GM23338 (cell line): ENCODE measurements at regions not wholly inside any gene's neighbourhood (a gene's known extent, or its start where the extent isn't known, plus 50 kb on each side); places are given as distances from the start of the nearest gene placed in this dataset.

Experiments
- ATAC-seq: fragments of 200-7000 bp; cut with Tn5 transposase; 3 replicates; pipeline ENCODE4 v1.9.1; 2020
- DNase-seq: peaks from one replicate; pipeline ENCODE4 v3.0.0-alpha.2; 2015; ENCODE audit warnings: low spot score
- H2AFZ ChIP-seq: fragments of 200-600 bp; sonication (generic); 2 replicates; pipeline ENCODE4 v1.8.0; 2016; ENCODE audit warnings: antibody characterized with exemption, mild to moderate bottlenecking, moderate library complexity
- H3F3A ChIP-seq: fragments of 200-600 bp; sonication (generic); replicated peaks from 2 replicates; pipeline ENCODE4 v1.8.0; 2017; ENCODE audit warnings: antibody characterized with exemption, mixed run types, low read depth
- H3K27ac ChIP-seq: fragments of 200-600 bp; sonication (generic); 2 replicates; pipeline ENCODE4 v1.6.1; 2016; ENCODE audit warnings: low read depth
- H3K27me3 ChIP-seq: fragments of 200-600 bp; sonication (generic); 2 replicates; pipeline ENCODE4 v1.8.0; 2016; ENCODE audit warnings: mild to moderate bottlenecking, mixed run types, moderate library complexity; ENCODE audit not compliant: insufficient read depth
- H3K36me3 ChIP-seq: fragments of 200-600 bp; sonication (generic); 2 replicates; pipeline ENCODE4 v1.8.0; 2016; ENCODE audit warnings: mild to moderate bottlenecking; ENCODE audit not compliant: insufficient read depth
- H3K4me1 ChIP-seq: fragments of 200-600 bp; sonication (generic); 2 replicates; pipeline ENCODE4 v1.8.0; 2016; ENCODE audit warnings: mild to moderate bottlenecking, moderate library complexity; ENCODE audit not compliant: insufficient read depth
- H3K4me2 ChIP-seq: fragments of 200-600 bp; sonication (generic); 2 replicates; pipeline ENCODE4 v1.7.1; 2017; ENCODE audit warnings: mixed run types
- H3K4me3 ChIP-seq: fragments of 200-600 bp; sonication (generic); 2 replicates; pipeline ENCODE4 v1.6.1; 2016; ENCODE audit warnings: mixed run types
- H3K79me2 ChIP-seq: fragments of 200-600 bp; sonication (generic); replicated peaks from 2 replicates; pipeline ENCODE4 v1.8.0; 2017; ENCODE audit warnings: mild to moderate bottlenecking; ENCODE audit not compliant: insufficient read depth
- H3K9me2 ChIP-seq: fragments of 200-600 bp; sonication (generic); 2 replicates; pipeline ENCODE4 v1.8.0; 2017; ENCODE audit not compliant: insufficient read depth
- H4K20me1 ChIP-seq: fragments of 200-600 bp; sonication (generic); replicated peaks from 2 replicates; pipeline ENCODE4 v1.8.0; 2017; ENCODE audit warnings: mild to moderate bottlenecking; ENCODE audit not compliant: insufficient read depth
- H3K27ac Mint-ChIP-seq: 2 replicates; pipeline ENCODE4 v1.8.0; 2020; ENCODE audit warnings: inconsistent platforms, mild to moderate bottlenecking, moderate library complexity, mixed read lengths
- H3K27me3 Mint-ChIP-seq: 3 replicates; pipeline ENCODE4 v1.8.0; 2022; ENCODE audit warnings: low read depth, mild to moderate bottlenecking, moderate library complexity, mixed read lengths, inconsistent platforms; ENCODE audit not compliant: insufficient read depth, poor library complexity
- H3K36me3 Mint-ChIP-seq: 3 replicates; pipeline ENCODE4 v1.8.0; 2021; ENCODE audit warnings: low read depth, mild to moderate bottlenecking, inconsistent platforms, moderate library complexity, mixed read lengths
- H3K4me1 Mint-ChIP-seq: 3 replicates; pipeline ENCODE4 v1.8.0; 2020; ENCODE audit warnings: mild to moderate bottlenecking, inconsistent platforms, mixed read lengths
- H3K4me3 Mint-ChIP-seq: 3 replicates; pipeline ENCODE4 v1.8.0; 2021; ENCODE audit warnings: moderate library complexity, mild to moderate bottlenecking, inconsistent platforms, mixed read lengths
- H3K9me3 Mint-ChIP-seq: 3 replicates; pipeline ENCODE4 v1.8.0; 2020; ENCODE audit warnings: moderate library complexity, mild to moderate bottlenecking, inconsistent platforms, mixed read lengths
- CREB1 ChIP-seq: fragments of 250-450 bp; sonication (Bioruptor Pico); IDR thresholded peaks from 2 replicates; pipeline ENCODE4 v1.5.0; 2020; ENCODE audit warnings: low read depth, mild to moderate bottlenecking, moderate library complexity
- EZH2 ChIP-seq: fragments of 200-600 bp; sonication (generic); IDR thresholded peaks from one replicate; pipeline ENCODE4 v1.8.0; 2017; ENCODE audit warnings: antibody characterized with exemption, mild to moderate bottlenecking, low read depth; ENCODE audit not compliant: unreplicated experiment
- EZH2phosphoT487 ChIP-seq: fragments of 200-600 bp; sonication (generic); IDR thresholded peaks from one replicate; pipeline ENCODE4 v1.8.1; 2018; ENCODE audit warnings: antibody characterized with exemption; ENCODE audit not compliant: unreplicated experiment
- JUNB ChIP-seq: IDR thresholded peaks from one replicate; pipeline ENCODE4 v1.6.1; 2016; ENCODE audit warnings: antibody characterized with exemption; ENCODE audit not compliant: unreplicated experiment
- NANOG ChIP-seq: IDR thresholded peaks from 2 replicates; pipeline ENCODE4 v1.6.1; 2016; ENCODE audit warnings: antibody characterized with exemption, borderline replicate concordance
- POLR2AphosphoS5 ChIP-seq: IDR thresholded peaks from 2 replicates; pipeline ENCODE4 v1.6.1; 2016; ENCODE audit warnings: antibody characterized with exemption, low read depth
- STAT1 ChIP-seq: IDR thresholded peaks from one replicate; pipeline ENCODE4 v1.6.1; 2016; ENCODE audit warnings: antibody characterized with exemption; ENCODE audit not compliant: unreplicated experiment
- ZNF114 ChIP-seq: fragments of 250-450 bp; sonication (Bioruptor Pico); IDR thresholded peaks from 2 replicates; pipeline ENCODE4 v1.5.0; 2020; ENCODE audit warnings: mild to moderate bottlenecking, moderate library complexity
- ZNF331 ChIP-seq: fragments of 250-450 bp; sonication (Bioruptor Pico); IDR thresholded peaks from 2 replicates; pipeline ENCODE4 v1.5.0; 2020; ENCODE audit warnings: low read depth, mild to moderate bottlenecking, moderate library complexity
- TF ChIP-seq, protein P1 (sequence below): IDR thresholded peaks from one replicate; pipeline ENCODE4 v1.6.1; 2018; ENCODE audit warnings: antibody characterized with exemption; ENCODE audit not compliant: unreplicated experiment
- TF ChIP-seq, protein P2 (sequence below): IDR thresholded peaks from 2 replicates; pipeline ENCODE4 v1.6.1; 2016; ENCODE audit warnings: antibody characterized with exemption
- TF ChIP-seq, protein P3 (sequence below), 2 experiments: fragments of 200-600 bp in 1 of 2; sonication (generic) in 1 of 2; conservative IDR thresholded peaks; 2 replicates each; pipeline versions ENCODE4 v1.5.1 to v1.6.1; 2016 to 2017; ENCODE audit warnings: antibody characterized with exemption in 2 of 2, low read depth in 2 of 2, mild to moderate bottlenecking in 2 of 2, moderate library complexity in 1 of 2

- no peak overlapping the region for H3K4me3 Mint-ChIP-seq
- no peaks in the 10 kb centered on the region for H4K20me1 ChIP-seq
- DNase-seq, result no peak
- no peaks in the 10 kb centered on the region for H3K27me3 ChIP-seq
- H3K4me1 ChIP-seq, result peaks cover 12% of the 10 kb centered on the region; the same call in 1 of the 2 replicates
- H3K9me2 ChIP-seq, result no peaks in the 10 kb centered on the region
- no peak for TF ChIP-seq NANOG
- TF ChIP-seq, protein P1, sequence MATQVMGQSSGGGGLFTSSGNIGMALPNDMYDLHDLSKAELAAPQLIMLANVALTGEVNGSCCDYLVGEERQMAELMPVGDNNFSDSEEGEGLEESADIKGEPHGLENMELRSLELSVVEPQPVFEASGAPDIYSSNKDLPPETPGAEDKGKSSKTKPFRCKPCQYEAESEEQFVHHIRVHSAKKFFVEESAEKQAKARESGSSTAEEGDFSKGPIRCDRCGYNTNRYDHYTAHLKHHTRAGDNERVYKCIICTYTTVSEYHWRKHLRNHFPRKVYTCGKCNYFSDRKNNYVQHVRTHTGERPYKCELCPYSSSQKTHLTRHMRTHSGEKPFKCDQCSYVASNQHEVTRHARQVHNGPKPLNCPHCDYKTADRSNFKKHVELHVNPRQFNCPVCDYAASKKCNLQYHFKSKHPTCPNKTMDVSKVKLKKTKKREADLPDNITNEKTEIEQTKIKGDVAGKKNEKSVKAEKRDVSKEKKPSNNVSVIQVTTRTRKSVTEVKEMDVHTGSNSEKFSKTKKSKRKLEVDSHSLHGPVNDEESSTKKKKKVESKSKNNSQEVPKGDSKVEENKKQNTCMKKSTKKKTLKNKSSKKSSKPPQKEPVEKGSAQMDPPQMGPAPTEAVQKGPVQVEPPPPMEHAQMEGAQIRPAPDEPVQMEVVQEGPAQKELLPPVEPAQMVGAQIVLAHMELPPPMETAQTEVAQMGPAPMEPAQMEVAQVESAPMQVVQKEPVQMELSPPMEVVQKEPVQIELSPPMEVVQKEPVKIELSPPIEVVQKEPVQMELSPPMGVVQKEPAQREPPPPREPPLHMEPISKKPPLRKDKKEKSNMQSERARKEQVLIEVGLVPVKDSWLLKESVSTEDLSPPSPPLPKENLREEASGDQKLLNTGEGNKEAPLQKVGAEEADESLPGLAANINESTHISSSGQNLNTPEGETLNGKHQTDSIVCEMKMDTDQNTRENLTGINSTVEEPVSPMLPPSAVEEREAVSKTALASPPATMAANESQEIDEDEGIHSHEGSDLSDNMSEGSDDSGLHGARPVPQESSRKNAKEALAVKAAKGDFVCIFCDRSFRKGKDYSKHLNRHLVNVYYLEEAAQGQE, result no peak
- no peak for TF ChIP-seq ZNF331 (CRISPR knock-in tag)
- no peak for TF ChIP-seq EZH2
- no peak for TF ChIP-seq JUNB
- TF ChIP-seq, protein P2, sequence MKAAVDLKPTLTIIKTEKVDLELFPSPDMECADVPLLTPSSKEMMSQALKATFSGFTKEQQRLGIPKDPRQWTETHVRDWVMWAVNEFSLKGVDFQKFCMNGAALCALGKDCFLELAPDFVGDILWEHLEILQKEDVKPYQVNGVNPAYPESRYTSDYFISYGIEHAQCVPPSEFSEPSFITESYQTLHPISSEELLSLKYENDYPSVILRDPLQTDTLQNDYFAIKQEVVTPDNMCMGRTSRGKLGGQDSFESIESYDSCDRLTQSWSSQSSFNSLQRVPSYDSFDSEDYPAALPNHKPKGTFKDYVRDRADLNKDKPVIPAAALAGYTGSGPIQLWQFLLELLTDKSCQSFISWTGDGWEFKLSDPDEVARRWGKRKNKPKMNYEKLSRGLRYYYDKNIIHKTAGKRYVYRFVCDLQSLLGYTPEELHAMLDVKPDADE, result no peak
- TF ChIP-seq CREB1 (CRISPR knock-in tag), result no peak
- TF ChIP-seq, protein P3, sequence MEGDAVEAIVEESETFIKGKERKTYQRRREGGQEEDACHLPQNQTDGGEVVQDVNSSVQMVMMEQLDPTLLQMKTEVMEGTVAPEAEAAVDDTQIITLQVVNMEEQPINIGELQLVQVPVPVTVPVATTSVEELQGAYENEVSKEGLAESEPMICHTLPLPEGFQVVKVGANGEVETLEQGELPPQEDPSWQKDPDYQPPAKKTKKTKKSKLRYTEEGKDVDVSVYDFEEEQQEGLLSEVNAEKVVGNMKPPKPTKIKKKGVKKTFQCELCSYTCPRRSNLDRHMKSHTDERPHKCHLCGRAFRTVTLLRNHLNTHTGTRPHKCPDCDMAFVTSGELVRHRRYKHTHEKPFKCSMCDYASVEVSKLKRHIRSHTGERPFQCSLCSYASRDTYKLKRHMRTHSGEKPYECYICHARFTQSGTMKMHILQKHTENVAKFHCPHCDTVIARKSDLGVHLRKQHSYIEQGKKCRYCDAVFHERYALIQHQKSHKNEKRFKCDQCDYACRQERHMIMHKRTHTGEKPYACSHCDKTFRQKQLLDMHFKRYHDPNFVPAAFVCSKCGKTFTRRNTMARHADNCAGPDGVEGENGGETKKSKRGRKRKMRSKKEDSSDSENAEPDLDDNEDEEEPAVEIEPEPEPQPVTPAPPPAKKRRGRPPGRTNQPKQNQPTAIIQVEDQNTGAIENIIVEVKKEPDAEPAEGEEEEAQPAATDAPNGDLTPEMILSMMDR (conservative IDR thresholded peaks at IDR 0.05; ENCODE audit: low read depth in 2 of 2), result no peak
- TF ChIP-seq ZNF114, result no peak
- TF ChIP-seq POLR2AphosphoS5, result no peak
- no peak for TF ChIP-seq STAT1
- no peak for TF ChIP-seq EZH2phosphoT487
- H2AFZ ChIP-seq, result peak overlapping the region; percentile 52; the same call in 1 of the 2 replicates
- peaks cover 17% of the 10 kb centered on the region for H3K36me3 Mint-ChIP-seq
- H3K27ac ChIP-seq, result no peak overlapping the region
- ATAC-seq, result no peak
- H3F3A ChIP-seq, result peaks cover 4% of the 10 kb centered on the region; the same call in 1 of the 2 replicates
- no peak overlapping the region for H3K4me2 ChIP-seq
- H3K36me3 ChIP-seq, result peaks cover 9% of the 10 kb centered on the region; the same call in 1 of the 2 replicates
- H3K4me3 ChIP-seq, result no peak overlapping the region
- peaks cover 6% of the 10 kb centered on the region for H3K4me1 Mint-ChIP-seq
- no peak overlapping the region for H3K27ac Mint-ChIP-seq
- peaks cover 43% of the 10 kb centered on the region for H3K9me3 Mint-ChIP-seq
- H3K27me3 Mint-ChIP-seq, result peaks cover 6% of the 10 kb centered on the region
- no peaks in the 10 kb centered on the region for H3K79me2 ChIP-seq
Observed at GRCh38 chr12:124213666-124214347, 81.1 kb upstream of the RFLNA start.
